Endometrium (tissue), 2 donors: ENCODE measurements at regions not wholly inside any gene's neighbourhood (a gene's known extent, or its start where the extent isn't known, plus 50 kb on each side); places are given as distances from the start of the nearest gene placed in this dataset.

Source experiments
- FAIRE-seq: peaks from 2 replicates; lab custom pipeline; 2012; peaks lifted over from hg19 to GRCh38; lab: Jason Lieb, UNC
- donor health status: control.
- donor health status: control.

DNA sequence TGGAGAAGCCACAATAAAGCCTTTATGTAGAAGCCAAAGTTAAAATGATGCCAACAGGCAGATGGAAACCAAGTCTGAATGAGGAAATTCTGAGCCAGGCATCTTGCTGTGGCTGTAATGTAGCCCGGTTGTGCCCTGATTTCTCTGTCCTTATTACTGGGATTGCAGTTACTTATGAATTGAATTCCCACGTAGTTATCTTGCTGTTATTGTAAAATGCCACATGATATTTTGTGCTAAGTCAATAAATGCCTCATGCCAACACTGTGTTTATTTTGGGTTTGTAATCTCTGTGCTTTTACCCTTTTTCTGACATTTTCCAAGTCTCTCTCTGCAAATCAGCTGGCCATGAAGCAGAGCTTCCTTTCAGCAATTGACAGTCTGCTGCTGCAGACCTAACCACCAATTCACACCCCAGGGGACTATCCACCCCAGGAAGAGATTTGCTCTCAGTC lies 486.1 kb upstream of the GOLIM4 start:
- FAIRE-seq: no peak

DNA sequence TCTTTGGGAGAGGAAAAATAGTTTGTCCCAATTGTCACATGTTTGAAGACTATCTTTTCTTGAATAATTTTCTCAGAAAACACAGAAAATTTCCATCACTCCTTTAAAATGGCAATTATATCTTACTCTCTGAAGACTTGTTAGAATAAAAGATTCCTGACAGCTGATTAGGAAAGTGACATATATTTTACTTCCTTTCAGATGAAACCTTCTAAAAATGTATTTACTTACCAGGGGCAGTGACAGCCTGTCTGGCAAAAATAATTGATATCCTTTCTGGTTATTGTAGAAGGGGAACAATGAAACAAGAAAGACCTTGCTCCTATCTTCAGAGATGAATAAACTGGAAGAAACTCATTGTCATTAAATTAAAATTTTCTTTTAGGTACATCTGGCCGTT lies 483.3 kb upstream of the GOLIM4 start:
- FAIRE-seq: no peak

DNA sequence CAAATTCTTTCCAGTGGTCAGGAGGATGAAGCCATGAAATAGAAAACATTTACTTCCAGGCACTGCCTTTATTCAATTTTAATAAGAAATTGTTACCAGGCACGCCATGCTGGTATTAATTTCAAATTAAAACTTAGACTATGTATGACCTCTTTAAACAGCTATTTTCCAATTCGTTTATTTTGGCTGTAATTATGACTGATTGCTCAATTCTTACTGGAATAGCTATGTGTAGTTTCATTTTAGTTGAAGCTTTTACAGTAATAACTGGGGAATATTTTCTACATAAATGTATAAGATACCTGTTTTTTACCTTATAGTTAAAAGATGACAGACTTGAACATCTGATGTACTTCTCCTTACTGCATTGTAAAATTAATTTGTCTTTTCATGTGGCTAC lies 480.0 kb upstream of the GOLIM4 start:
- no peak for FAIRE-seq

DNA sequence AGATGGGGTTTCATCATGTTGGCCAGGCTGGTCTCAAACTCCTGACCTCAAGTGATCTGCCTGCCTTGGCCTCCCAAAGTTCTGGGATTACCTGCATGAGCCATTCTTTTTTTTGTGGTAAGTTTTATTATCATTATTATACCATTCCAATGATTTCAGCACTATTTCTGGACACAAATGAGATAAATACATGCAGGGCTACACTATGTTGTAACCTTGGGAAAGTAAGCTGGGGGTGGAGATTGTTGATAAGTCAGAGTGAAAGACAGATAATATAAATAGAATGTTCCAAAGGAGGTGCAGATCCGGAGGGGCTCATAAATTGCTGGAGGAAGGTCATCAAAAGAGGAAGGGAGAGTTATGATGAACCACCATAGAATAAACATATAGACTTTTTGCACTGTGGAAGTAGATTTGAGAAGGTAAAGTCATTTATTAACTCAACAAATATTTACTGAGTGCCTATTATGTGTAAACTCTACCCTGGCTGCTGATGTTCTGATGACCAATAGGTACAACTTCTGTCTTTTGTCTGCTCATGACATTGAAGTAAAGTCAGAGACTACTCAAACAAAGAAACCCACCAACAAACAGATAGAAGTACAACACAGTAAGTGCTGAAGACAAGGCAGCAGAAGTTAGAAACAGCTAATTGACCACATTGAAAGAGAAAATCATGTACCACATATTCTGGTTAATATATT lies 478.9 kb upstream of the GOLIM4 start:
- FAIRE-seq: no peak

DNA sequence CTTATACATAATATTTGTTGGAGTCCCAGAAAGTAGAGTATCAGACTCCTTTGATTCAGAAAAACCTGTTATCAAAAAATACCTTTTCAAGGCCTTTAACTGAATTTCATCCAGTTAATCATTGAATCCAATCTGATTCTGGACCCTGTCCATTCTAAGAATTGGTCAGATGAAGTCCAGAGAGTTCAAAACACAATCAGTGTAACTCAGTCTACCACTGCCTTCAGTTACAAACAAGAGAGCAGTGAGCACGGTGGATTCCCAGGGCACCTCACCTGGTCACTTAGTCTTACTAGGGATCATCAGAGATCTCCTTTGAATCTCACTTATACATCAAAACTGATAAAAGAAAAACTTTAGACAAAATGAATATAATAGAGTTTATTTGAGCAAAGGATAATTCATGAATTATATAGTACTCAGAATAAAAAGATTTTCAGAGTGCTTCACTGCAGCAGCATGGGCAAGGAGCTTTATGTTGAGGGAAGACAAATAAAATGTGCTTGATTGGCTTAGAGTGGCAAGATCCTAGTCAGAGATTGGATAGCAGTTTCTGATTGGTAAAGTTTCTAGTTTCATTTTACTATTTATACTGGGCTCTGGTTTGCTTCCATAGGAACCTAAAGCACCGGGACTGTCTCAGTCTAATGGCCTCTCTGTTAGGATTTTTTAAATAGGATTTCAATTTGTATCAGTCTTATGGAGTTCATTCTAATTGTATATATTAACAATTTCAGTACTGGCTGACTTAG lies 474.9 kb upstream of the GOLIM4 start:
- no peak for FAIRE-seq

DNA sequence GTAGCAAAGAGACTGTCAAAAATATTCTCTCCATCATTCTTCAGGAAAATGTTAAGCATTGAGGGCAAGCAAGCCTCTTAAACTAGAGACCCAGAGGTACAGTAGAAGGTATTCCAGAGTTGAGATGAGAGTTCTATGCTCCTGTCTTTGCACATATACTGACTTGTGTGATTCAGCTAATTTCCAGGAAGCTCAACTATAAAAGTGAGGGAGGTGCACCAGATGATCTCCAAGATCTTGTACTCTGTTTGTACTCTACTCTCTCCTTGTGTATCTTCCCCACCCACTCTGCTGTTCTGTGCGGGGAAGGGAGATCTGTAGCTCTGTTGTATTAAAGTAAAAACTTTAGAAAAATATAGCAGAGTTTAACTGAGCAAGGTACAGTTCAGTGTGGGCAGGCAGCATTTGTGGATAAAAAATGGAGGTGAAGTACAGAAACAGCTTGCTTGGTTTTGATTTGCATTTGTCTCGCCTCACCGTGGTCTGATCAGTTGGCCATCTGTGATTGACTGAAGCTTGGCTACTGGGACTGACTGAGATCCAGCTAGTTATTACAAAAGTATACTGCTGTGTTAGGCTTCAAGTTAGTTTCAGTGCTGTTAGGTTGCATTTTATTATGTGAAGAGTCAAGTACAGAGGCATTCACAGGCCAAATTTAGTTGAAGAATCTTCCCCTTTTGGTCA lies 463.1 kb upstream of the GOLIM4 start:
- FAIRE-seq: no peak

DNA sequence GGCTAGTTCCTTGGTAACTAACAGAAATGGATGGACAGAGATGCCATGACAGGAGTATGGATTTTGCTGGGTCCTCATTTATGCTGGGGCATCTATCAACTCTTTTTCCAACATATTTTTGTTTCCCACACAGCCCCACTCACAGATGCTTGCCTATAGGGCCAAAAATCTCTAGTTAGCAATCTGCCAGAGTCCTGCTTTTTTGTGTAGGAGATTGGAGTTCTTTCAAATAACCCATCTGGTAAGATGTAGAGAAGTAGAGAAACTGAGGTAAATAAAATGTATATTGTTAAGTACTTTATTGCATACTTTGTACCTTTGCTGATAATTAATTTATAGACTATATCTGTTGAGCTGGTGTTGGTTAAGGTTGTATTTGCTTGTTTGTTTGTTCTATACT lies 456.5 kb upstream of the GOLIM4 start:
- FAIRE-seq: no peak

DNA sequence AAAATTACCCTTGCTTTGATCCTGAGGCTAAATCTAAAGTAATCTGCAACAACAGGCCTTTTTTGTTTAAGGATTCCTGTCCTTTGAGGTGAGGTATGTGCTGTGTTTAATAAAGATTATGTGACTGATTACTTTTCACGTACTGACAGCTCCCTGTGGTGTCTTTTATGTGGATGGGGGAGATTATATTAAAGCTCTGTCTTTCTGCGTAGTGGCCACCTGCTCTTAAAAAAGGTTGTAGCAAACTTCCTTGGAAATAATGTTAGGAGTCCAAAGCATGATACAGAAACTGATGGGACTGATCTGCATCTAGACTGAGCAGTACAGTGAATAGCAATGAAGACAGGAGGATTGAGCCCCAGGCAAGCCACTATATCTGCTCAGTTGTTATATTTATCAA lies 453.0 kb upstream of the GOLIM4 start:
- FAIRE-seq: no peak

DNA sequence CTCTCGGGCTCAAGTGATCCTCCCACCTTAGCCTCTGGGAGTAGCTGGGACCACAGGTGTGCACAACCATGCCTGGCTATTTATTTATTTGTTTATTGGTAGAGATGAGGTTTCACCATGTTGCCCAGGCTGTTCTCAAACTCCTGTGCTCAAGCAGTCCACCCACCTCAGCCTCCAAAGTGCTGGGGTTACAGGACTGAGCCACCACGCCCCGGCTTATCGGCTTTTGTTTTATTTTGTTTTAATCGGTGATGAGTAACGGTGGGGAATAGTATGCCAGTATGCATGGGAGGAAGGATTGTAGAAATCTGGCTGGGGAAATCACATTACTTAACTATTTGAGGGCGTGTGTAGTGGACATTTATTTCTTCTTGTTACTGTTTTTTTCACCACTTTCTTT lies 451.0 kb upstream of the GOLIM4 start:
- no peak for FAIRE-seq

DNA sequence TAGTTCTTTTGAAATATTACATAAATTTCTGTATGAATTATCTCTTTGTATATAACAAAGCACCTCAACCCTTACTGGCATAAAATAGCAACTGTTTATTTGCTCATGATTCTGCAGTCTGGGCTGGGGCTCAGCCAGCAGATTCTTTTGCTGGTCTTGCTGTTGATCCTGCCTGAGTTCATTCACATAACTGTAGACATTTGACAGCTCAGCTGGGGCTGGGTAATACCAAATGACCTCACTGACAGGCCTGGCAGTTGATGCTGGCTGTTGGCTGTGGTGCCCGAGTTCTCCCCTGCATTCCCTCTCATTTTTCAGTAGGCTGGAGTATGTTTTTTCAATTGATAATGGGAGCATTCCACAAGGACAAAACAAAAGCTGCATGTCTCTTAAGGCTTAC lies 449.9 kb upstream of the GOLIM4 start:
- FAIRE-seq: no peak

DNA sequence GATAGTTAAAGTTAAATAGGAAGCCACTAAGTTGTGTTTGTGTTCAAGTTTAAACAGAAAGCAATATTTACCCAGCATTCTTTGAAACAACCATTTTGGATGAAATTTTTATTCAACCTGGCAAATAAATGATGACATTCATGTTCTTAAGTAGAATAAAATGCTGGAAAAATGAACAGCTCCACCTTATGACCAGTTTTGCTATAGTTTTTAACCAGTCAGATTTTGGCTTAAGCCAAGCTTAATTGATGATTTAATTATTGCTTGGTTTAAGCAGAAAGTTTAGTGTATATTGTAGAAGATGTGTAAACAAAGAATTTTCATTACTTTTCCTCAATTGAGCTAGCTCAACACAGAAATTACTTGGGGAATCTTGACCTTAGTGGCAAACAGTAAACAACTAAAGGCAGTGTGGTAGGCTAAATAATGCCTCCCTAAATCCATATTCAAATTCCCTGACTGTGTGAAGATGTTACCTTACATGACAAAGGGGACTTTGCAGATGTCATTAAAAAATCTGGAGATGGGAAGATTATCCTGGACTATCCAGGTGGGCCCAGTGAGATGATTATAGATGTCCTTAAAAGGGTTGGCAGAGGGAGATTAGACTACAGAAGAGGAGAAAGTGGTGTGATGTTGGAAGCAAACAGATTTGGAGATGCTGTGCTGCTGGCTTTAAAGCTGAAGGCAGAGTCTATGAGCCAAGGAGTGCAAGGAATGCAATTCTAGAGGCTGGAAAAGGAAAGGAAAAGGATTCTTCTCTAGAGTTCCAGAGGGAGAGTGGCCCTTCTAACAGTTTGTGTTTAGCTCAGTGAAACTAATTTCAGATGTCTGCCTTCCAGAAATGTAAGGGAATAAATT lies 448.6 kb upstream of the GOLIM4 start:
- no peak for FAIRE-seq

DNA sequence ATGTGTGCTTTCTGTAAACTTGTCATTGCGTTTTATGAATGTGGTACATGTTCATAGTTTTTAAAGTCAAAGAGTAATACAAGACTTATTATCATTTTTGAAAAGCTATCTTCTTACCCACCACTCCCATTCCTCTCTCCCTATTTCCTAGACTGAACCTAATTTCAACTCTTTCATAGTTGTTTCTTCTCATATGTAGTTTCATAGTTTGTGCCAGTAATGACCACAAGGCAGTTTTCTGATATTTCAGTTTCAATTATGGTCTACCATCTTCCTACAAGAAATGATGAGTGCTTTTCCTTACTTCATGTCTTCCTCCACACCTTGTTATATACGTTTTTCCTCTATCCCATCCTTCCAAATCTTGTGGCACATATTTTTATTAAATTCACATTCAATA lies 445.0 kb upstream of the GOLIM4 start:
- FAIRE-seq: no peak

DNA sequence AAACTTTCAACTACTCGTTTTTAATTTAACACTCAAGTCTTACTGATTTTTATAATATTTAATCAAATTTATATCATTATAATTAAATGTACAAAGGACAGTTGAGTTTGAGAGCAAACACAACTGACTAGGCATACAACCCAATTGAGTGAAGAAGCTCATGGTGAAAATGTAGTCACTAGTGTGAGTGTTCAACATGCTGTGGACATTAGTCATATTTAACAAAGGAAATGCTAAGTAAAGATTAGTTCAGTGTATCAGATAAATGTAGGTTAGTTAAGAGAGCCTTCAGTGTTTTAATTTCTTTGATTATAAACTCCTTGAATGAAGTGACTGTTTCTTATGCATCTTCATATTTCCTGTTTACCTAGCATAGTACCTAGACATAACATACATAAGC lies 444.2 kb upstream of the GOLIM4 start:
- no peak for FAIRE-seq

DNA sequence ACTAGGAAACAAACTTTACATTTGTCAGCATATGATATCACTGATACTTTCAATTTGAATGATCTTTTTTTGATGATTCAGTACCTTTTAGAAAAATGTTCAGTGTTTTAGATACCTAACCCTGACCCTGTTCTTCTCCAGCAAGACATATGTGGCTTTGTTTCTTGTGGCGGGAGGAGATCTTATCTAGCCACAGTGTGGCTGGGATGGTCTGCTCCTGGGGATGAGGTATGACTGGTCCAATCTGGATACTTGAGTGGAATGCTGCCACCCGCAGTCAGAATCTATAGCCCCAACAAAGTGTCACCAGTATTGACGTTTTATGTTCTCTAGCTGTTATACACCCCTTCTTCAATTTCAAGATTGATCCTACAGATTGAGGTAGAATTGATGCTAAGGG lies 439.0 kb upstream of the GOLIM4 start:
- no peak for FAIRE-seq

DNA sequence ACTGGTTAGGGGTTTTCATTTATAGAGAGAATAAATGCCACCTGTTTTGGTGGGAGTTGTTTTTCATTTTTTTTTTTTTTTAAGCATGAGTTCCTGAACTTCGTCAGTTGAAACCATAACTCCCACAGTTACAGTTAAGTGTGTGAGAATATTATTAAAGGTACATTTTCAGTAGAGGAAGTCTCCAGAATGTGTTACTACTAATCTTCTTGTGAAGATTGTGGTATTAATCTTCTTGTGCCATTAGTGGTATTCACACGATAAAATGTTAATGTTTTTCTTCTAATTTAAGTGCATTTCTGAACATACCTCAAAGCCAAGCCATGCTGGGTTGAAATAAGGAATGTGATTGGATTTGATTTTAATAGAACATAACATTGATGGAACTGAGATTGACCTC lies 437.9 kb upstream of the GOLIM4 start:
- FAIRE-seq: no peak

DNA sequence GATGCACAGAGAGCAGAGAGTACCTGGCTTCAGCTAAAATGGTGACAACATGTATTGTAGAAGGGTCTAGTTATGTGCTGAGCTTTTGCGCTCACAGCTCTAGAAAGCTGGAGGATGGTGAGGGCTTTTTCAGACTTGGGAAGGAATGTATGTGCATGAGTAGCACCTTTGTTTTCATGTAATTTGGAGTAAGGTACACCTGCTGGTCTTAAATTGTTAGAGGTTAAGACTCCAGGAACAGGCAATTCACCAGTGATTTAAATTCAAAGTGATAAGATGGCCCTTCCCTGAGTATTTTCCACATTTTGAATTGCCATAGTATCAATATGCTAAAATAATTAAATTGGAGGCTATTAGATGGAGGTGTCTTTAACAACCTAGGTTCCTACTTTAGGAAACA lies 436.4 kb upstream of the GOLIM4 start:
- no peak for FAIRE-seq

DNA sequence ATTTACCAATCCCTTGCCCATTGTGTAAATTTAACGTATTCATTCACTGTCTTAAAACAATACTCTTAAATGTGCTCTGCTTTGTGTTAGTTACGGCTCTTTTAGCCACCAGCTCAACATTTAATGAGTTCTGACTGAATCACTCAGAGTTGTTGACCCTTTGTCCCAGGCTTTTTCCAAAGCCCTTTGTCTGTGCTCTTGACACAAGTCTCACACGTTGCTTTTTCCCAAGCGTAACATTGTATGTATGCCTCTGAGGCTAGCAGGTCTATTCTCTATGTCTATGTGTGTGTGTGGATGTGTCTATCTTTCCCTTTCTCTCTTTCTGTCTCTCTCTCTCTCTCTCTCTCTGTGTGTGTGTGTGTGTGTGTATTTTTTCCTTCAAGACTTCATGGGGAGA lies 435.4 kb upstream of the GOLIM4 start:
- no peak for FAIRE-seq

DNA sequence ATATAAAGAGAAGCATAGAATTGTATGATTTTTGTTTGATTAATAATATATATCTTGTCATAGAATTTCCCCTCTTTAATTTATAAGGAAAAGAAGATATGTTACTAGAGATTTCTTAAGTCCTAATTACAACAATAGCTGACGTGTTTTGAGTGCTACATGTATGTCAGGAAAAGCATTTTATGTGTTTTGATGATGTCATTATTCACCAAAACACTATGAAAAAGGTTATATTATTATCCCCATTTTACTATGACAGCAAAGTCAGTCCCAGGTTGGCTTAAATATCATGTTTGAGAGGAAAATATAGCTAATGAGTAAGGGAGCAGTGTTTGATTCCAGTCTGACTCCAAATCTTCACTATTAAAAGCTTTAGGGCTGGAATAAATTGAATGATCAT lies 428.4 kb upstream of the GOLIM4 start:
- FAIRE-seq: no peak

DNA sequence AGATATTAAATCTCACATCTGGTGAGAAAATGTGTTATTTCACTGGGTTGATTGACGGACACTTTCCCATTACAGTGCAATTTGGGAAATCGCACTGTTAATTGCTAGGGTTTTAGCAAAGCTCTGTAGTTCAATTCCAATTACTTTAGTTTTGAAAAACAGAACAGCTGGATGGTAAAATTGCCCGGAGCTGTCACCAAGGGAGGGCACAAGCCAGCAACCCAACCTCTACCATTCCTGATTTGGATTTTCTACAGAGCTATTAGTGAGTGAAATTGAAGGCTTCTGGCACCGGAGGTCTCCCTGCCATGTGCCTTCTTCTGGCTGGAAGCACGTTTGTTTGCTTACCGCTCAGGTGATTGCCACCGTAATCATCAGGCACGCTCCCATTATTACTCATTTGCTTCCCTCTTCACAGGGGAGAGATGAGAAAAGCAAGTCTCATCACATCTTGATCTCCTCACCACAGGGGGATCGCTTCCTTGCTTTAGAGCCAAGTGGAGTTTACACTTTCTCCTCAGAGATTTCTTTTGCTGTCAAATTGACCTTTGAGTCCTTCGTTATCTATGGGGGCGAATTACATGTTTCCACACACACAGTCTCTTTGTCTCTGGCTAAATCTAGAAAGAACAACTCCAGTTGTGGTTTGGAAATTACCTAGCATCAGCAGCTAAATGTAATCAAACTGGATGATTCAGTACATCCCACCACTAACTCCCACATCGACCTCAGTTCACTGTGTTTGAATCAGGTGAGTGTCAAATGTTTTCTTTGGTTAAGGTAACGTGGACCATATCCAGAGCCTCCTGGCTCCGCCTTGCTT lies 421.7 kb upstream of the GOLIM4 start:
- no peak for FAIRE-seq

DNA sequence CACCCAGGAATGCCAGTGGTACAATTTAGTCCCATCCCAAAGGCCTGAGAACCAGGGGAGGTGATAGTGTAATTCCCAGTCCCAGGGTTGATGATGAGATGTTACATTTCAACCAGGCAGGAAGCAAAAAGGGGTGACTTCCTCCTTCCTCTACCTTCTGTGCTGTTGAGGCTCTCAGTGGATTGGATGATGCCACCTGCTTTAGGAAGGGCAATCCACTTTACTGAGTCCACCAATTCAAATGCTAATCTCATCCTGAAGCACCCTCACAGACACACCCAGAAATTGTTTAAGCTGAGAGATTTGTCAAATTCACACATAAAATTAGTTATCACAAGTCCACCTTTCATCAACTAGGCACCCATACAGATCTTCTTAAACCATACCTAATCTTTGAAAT lies 418.5 kb upstream of the GOLIM4 start:
- FAIRE-seq: no peak

DNA sequence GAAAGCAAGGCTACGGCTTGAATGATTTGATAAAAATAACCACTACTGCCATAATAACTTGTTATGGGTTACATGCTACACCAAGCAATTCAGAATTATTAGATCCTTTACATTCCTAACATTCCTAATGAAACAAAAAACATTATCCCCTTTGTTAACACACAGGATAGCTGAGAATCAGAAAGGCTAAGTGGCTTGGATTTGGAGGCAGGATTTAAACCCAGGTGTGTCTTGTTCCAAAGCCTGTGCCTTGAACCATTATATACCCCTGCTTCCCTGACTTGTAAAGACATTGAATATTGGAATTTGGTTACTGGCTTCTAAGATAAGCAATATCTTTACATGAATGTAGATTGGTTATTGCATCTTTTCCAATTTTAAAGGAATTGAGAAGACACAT lies 417.1 kb upstream of the GOLIM4 start:
- FAIRE-seq: no peak
